Small intestine (tissue), 7 donors: ENCODE measurements at regions not wholly inside any gene's neighbourhood (a gene's known extent, or its start where the extent isn't known, plus 50 kb on each side); places are given as distances from the start of the nearest gene placed in this dataset.
A peak's percentile ranks its signal among the peaks of the same experiment; 100 is the strongest.

Experiments used
- DNase-seq, 2 donors: peaks; one replicate each; pipeline versions ENCODE4 v3.0.0 to v3.0.0-alpha.2; 2013
- FAIRE-seq: peaks from 2 replicates; lab custom pipeline; 2012; peaks lifted over from hg19 to GRCh38; lab: Jason Lieb, UNC
- H3K27ac ChIP-seq, 3 donors: one replicate each; pipeline ENCODE4 v1.5.1; 2013; ENCODE audit warnings: low read length in 2 of 3, mild to moderate bottlenecking in 2 of 3, control low read depth in 1 of 3, inconsistent platforms in 1 of 3, low read depth in 1 of 3, moderate library complexity in 1 of 3
- H3K27me3 ChIP-seq, 3 donors: one replicate each; pipeline ENCODE4 v1.6.1; 2013; ENCODE audit warnings: low read length in 3 of 3, inconsistent platforms in 1 of 3; ENCODE audit not compliant: control insufficient read depth in 3 of 3, insufficient read depth in 3 of 3
- H3K36me3 ChIP-seq, 3 donors: one replicate each; pipeline ENCODE4 v1.6.1; 2013; ENCODE audit warnings: low read length in 3 of 3, inconsistent platforms in 1 of 3, low read depth in 1 of 3, mild to moderate bottlenecking in 1 of 3, moderate library complexity in 1 of 3; ENCODE audit not compliant: control insufficient read depth in 3 of 3, insufficient read depth in 2 of 3
- H3K4me1 ChIP-seq, 3 donors: one replicate each; pipeline ENCODE4 v1.6.1; 2013; ENCODE audit warnings: low read length in 2 of 3, inconsistent platforms in 1 of 3, low read depth in 1 of 3, mild to moderate bottlenecking in 1 of 3, moderate library complexity in 1 of 3; ENCODE audit not compliant: control insufficient read depth in 3 of 3, insufficient read depth in 2 of 3
- H3K4me3 ChIP-seq, 3 donors: one replicate each; pipeline ENCODE4 v1.5.1; 2013; ENCODE audit warnings: low read length in 3 of 3, control low read depth in 1 of 3, inconsistent platforms in 1 of 3, low read depth in 1 of 3, mild to moderate bottlenecking in 1 of 3, moderate library complexity in 1 of 3
- H3K9me3 ChIP-seq, 2 donors: one replicate each; pipeline ENCODE4 v1.6.1; 2013; ENCODE audit warnings: low read depth in 1 of 2, low read length in 1 of 2; ENCODE audit not compliant: control insufficient read depth in 2 of 2, insufficient read depth in 1 of 2
- WGBS, 3 donors: extraction: QIAGEN DNeasy Blood & Tissue Kit; methylation state at CpG; one replicate each; pipeline ENCODE4 v1.1.7; 2013; 5-methylcytosine and 5-hydroxymethylcytosine counted together
- donor health status: healthy with polysubstance abuse.
- donor health status: control.
- donor health status: control.
- donor health status: Bipolar disorder and iron deficiency.
- donor health status: healthy.

- no peak overlapping the region for H3K27ac ChIP-seq
- peaks cover 0 to 2% (median 0%) of the 10 kb centered on the region in 3 donors for H3K27me3 ChIP-seq
- no peaks in the 10 kb centered on the region for H3K36me3 ChIP-seq
- no peak overlapping the region for H3K4me3 ChIP-seq
- H3K9me3 ChIP-seq = no peaks in the 10 kb centered on the region
- WGBS, 3 donors = 79 to 84% (median 84%) methylated on average over 8 of the region's 8 CpGs
- FAIRE-seq (no peak), DNase-seq (no peak)
- no peaks in the 10 kb centered on the region for H3K4me1 ChIP-seq
Observed at GRCh38 chr1:115893545-115893944, 52.6 kb upstream of the NHLH2 start.

GRCh38 chr1:115898020-115898419 lies 57.1 kb upstream of the NHLH2 start:
- no peak for DNase-seq
- no peak overlapping the region for H3K27ac ChIP-seq
- H3K4me3 ChIP-seq = no peak overlapping the region
- no peaks in the 10 kb centered on the region for H3K36me3 ChIP-seq
- peaks cover 0 to 2% (median 0%) of the 10 kb centered on the region in 3 donors for H3K27me3 ChIP-seq
- WGBS, 3 donors = 77 to 86% (median 85%) methylated on average over 4 of the region's 4 CpGs
- no peaks in the 10 kb centered on the region for H3K4me1 ChIP-seq
- no peak for FAIRE-seq
- H3K9me3 ChIP-seq = no peaks in the 10 kb centered on the region

GRCh38 chr1:115900856-115901255 lies 59.9 kb upstream of the NHLH2 start:
- Histone ChIP-seq H3K4me1 (no peaks in the 10 kb centered on the region), H3K4me3 (no peak overlapping the region), H3K9me3 (no peaks in the 10 kb centered on the region), H3K27me3 (peaks cover 0 to 2% (median 0%) of the 10 kb centered on the region in 3 donors), H3K27ac (no peak overlapping the region), H3K36me3 (no peaks in the 10 kb centered on the region)
- no peak for DNase-seq
- no peak for FAIRE-seq

- DNase-seq (peak; percentile 5 to 10), FAIRE-seq (no peak)
- Histone ChIP-seq H3K4me3 (no peak overlapping the region), H3K27ac (no peak overlapping the region), H3K27me3 (no peaks in the 10 kb centered on the region), H3K4me1 (no peaks in the 10 kb centered on the region), H3K9me3 (no peaks in the 10 kb centered on the region), H3K36me3 (no peaks in the 10 kb centered on the region)
- WGBS, 3 donors = 9 to 73% (median 31%) methylated on average over 1 of the region's 1 CpG
Observed at GRCh38 chr1:115906627-115907026, 65.7 kb upstream of the NHLH2 start.

GRCh38 chr1:115907092-115907491 lies 66.2 kb upstream of the NHLH2 start:
- DNase-seq (no peak), FAIRE-seq (no peak)
- no peaks in the 10 kb centered on the region for H3K9me3 ChIP-seq
- H3K36me3 ChIP-seq = no peaks in the 10 kb centered on the region
- H3K4me1 ChIP-seq = no peaks in the 10 kb centered on the region
- WGBS, 3 donors = 58 to 71% (median 65%) methylated on average over 2 of the region's 2 CpGs
- H3K4me3 ChIP-seq = no peak overlapping the region
- no peak overlapping the region for H3K27ac ChIP-seq
- no peaks in the 10 kb centered on the region for H3K27me3 ChIP-seq

- DNase-seq = no peak
- Histone ChIP-seq H3K4me3 (no peak overlapping the region), H3K4me1 (no peaks in the 10 kb centered on the region), H3K36me3 (no peaks in the 10 kb centered on the region), H3K9me3 (no peaks in the 10 kb centered on the region), H3K27me3 (no peaks in the 10 kb centered on the region), H3K27ac (no peak overlapping the region)
- FAIRE-seq = no peak
- WGBS, 3 donors = 66 to 80% (median 79%) methylated on average over 8 of the region's 8 CpGs
Observed at GRCh38 chr1:115908565-115909274, 67.6 kb upstream of the SLC22A15 start.

- Histone ChIP-seq H3K9me3 (no peaks in the 10 kb centered on the region), H3K27me3 (no peaks in the 10 kb centered on the region), H3K27ac (no peak overlapping the region), H3K4me1 (no peaks in the 10 kb centered on the region), H3K4me3 (no peak overlapping the region), H3K36me3 (no peaks in the 10 kb centered on the region)
- no peak for DNase-seq
- 86 to 91% (median 90%) methylated on average over 2 of the region's 2 CpGs for WGBS, 3 donors
- FAIRE-seq = no peak
Observed at GRCh38 chr1:115910231-115910630, 66.1 kb upstream of the SLC22A15 start.

GRCh38 chr1:115911294-115911693 lies 65.0 kb upstream of the SLC22A15 start:
- no peak overlapping the region for H3K27ac ChIP-seq
- no peaks in the 10 kb centered on the region for H3K4me1 ChIP-seq
- FAIRE-seq (no peak), DNase-seq (peak; percentile 9 to 24)
- H3K4me3 ChIP-seq = no peak overlapping the region
- no peaks in the 10 kb centered on the region for H3K27me3 ChIP-seq
- no peaks in the 10 kb centered on the region for H3K9me3 ChIP-seq
- 8 to 36% (median 9%) methylated on average over 2 of the region's 2 CpGs for WGBS, 3 donors
- no peaks in the 10 kb centered on the region for H3K36me3 ChIP-seq

GRCh38 chr1:115912116-115912515 lies 64.2 kb upstream of the SLC22A15 start:
- H3K36me3 ChIP-seq = no peaks in the 10 kb centered on the region
- no peak for FAIRE-seq
- WGBS, 3 donors = 44 to 54% (median 46%) methylated on average over 3 of the region's 3 CpGs
- no peaks in the 10 kb centered on the region for H3K4me1 ChIP-seq
- no peak overlapping the region for H3K4me3 ChIP-seq
- H3K27ac ChIP-seq = no peak overlapping the region
- H3K9me3 ChIP-seq = no peaks in the 10 kb centered on the region
- no peaks in the 10 kb centered on the region for H3K27me3 ChIP-seq
- no peak for DNase-seq
